Inferior parietal cortex (tissue), 1 donor: ENCODE measurements at regions not wholly inside any gene's neighbourhood (a gene's known extent, or its start where the extent isn't known, plus 50 kb on each side); places are given as distances from the start of the nearest gene placed in this dataset.

ENCODE experiments used
- DNase-seq: peaks from one replicate; pipeline ENCODE4 v3.0.0-alpha.2; 2016; ENCODE audit errors: extremely low spot score

DNA sequence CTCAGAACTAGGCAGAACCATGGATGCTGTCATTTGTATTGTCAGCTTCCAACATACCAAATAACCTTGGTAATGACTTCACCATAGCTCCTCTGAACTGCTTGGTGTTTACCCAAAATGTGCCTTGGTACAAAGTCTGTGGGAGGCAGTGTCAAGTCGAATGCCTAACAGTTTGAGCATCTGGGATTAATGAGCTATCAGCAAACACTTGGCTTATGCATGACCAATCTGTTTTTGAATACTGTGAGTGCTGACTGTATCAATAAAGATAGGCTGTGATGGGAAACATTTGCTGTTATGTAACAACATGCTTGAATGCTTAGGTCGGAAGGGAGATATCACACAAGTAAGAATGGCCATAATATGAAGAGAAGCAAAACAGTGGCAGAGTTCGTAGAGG, 455.4 kb downstream of the CMPK2 start:
- DNase-seq = no peak

DNA sequence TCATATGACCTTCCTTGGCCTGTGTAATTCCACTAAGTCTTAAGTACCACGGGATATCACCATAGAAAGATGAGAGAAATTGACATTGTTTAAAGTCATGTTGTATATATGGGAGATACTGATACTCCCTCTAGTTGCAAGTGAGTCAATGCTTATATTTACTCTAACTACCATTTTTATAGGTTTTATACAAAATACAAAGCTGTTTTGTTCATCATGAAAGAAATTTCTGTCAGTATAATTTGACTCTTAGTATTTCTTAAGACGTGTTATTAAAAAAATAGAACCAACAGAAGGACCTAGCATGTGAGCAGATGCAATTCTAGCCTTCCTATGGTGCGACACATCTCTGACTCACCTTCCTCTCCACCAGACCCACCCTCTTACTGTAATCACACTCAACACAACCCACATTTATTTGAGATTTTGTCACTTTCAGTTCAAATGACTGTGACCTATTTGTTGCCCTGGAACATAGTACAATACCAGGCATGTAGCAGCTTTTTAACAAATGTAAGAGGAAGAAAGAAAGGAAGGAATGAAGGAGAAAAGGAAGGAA, 453.1 kb downstream of the CMPK2 start:
- DNase-seq = no peak

DNA sequence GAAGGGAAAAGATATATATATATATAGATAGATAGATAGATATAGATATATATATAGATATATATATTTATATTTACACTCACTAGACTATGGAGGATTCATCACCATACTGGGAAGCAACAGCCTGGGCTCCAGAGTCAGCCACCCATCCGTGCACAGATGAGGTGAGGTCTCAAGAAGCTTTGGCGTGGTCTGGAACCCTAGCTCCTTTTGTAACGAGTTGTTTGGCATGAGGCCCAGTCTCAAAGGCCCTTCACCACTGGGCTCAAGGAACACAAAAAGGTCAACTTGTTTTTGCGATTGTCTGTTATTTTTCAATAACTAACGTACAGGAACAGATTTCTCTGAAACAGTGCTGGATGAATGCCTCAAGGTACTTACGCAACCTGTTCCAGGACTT, 448.7 kb downstream of the CMPK2 start:
- DNase-seq = no peak

DNA sequence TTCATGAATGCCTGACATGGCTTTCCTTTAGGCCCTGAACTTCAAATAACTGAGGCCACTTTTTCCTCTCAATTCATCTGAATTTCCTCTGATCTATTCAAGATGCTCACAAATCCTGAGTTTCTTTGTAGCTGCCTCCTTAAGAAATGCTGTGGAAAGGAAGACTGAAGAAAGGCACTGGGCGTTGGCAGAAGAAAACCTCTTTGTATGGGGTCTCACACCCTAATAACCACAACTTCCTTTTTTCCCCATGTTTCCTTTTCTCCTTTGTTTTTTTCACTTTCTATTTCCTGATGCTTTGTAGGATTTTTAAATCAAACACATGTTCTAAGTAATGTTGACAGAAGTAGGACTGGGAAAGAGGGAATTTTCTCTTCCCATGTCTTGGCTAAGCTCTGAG, 447.4 kb downstream of the CMPK2 start:
- DNase-seq = no peak

DNA sequence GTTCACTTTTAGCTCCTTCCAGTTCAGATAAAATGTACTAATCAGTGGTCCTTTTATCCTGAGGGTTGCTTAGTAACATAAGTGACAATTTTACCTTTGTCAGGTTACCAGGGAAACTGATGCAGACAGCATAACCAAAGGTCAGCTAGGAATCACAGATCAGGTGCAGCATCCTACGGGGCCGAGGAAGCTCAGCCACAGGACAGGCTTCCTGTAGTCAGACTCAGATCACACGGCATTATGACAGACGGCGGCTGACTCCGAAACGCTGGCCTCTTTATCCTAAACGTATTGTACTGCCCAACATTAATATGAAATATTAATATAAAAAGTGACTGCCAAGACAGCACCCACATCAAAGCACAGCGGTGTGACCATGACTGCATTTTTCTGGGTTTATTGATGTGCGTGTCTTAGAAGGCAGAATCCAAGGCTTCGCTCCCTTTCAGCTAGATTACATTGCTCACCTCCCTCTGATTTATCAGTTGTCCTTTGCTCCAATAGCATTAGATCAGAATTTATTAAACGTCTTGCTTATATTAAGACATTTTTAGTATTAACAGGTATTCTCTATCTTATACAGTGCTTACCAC, 444.5 kb downstream of the CMPK2 start:
- DNase-seq = no peak

DNA sequence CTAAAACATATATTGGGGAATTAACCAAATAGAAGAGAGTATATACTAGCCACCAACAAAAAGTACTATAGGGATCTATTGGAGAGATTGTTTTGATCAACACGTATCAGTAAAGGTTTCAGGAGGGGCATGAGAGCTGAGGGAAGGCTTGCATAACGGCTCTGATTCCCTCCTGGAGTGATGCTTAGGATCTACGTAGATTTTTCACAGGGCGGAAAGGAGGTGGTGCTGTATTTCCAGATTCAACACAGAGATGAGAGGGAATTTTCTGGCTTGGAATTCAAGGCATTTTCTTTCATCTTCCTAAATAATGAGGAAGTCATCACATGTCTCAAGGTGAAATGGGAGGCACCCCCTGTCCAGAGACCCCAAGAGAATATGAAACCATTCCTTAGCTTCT, 443.8 kb downstream of the CMPK2 start:
- DNase-seq = no peak

DNA sequence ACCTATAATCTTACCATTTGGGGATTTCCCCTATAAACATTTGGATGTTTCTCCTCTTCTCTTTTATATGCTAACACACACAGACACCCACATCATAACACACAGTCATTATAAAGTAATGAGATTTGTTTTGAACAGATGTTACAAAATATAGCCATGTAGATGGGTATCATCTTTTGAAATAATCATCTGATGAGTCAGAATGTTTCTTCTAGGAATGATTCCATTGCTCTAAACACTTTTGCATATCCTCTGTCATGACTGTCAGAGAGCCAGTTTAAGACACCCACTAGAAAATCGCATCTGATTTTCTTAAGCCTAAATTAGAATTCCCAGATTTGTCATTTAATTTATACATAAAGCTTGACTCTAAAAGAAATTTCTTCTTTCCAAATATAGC, 442.6 kb downstream of the CMPK2 start:
- DNase-seq = no peak

DNA sequence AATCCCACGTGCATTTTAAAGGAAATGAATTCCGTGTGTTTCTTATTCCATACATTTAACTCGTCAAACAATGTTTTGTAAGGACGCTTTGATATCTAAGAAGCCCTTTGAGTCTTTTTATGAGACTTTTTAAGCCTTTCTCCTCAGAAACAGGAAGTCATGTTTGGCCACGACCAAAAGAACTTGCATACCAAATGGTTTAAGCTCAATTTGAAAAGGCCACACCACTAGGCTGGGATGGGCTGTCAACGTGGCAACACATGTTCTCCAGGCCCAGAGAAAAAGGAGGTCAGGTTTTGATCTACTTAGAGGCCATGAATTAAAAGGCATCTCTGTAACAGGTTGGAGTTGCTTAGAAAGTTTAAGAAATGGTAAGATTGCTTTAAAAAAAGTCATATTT, 441.8 kb downstream of the CMPK2 start:
- DNase-seq = no peak

DNA sequence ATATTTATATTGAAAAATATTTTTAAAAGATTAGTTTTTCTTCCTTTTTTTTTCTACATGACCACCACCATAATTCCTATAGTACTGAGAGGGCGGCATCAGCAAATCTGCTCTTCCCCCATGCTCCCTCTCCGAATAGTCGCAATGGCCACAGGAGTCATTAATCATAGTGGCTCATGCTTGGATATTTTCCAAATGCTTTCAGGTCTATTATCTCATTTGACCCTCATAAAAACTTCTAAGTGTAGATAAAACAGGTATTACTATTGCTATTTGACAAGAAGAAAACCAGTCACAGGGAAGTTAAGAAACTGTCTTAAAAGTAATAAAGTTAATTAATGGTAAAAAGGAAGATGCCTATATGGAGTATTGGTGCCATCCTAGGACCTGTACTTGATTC, 440.7 kb downstream of the CMPK2 start:
- no peak for DNase-seq

DNA sequence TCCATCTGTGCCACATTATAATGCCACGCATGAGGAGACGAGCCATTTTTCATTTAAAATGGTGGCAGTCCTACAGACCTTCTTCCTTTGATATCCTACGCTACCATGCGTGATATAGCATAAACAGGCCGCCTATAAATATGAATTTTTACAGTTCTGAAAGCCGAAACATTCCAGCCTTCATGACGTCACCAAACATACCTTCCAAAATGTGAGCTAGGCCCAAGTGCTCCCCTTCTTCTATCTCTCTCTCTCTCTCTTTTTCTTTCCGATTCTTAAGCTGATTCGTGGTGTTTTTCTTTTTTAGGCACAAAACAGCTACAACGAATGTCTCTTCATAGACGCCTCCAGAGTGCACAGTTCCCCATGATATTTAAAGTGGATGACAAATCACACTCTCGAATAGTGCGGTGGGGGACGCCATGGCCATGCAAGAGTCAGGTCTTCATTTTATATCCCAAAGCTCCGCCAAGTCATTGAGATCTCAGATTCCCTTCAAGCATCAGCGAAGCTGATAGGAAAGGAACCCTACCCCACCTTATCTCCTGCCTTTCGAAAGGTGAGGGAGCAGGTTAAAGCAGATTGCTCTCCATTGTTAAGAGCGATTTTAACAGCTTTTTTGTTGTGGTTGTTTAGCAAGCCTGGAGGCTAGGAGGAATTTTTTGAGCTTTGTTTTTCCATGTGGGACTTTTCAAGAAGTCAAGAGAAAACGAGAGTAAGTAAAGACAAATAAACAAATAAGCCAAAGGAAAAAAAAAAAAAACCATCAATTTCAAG, 436.3 kb downstream of the CMPK2 start:
- DNase-seq = no peak

DNA sequence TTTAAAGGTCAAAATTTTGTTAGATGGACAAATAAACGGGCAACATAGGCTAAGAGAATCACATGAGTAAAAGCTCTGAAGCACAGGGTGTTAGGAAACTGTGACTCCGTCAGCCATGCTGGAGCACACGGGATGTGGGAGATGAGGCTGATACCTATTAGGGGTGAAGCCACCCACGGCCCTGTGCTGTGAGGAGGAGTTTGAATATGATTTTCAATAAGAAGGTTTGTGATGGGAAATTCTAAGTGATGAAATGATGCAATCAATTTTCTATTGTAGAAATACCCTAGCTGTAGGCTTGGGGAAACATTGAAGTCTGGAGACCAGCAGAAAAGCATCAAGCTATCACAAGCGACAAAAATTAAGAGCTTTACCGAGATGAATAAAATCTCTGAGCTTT, 431.3 kb downstream of the CMPK2 start:
- DNase-seq = no peak

DNA sequence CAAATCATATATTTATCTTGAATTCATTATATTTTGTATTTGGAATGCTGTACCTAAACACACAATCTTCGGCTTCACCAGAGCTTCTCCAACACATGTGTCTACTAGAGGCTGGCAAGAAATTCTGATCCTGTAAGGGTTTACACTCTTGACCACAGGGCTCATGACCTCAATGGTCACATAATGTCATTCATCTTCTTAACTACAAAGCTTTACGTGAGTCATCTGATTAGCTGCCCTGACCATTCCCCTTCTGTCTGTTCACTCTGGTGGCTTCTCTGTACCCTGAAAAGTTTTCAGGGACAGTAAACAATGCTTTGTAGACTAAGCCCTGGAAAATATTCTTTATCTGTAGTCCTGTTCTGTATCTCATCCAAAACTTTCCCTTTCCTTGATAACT, 423.9 kb downstream of the CMPK2 start:
- no peak for DNase-seq

DNA sequence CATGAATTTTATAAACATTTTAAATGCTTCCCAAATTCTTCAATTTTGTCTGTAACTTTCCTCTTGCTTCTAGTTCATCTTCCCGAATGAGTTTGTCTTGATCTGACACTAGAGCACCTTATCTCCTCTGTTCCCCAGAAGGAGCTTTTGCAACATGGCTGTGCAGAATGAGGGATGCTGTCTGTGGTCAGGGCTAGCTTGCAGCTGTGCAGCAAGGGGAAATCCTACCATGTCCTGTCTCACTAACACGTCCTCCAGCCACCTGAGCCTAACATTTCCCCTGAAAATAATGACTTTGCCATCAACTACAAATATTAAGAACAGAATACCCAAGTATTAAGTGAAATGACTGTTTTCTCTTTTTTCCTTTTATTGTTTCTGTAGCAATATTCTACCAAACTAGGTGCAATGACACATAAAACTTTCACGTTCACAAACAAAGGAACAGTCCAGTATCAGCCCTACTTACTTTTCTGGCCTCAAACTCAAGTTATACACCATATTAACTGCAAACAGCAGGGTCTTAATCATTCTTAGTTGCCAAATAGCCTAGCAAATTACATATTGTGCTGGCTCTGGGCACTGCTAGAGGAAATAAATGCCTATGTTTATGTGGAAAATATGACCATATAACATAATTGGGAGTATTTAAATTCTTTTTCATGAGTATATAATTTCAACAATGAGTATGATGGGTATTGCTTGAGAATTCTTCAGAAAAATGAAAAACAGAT, 423.3 kb downstream of the CMPK2 start:
- no peak for DNase-seq

DNA sequence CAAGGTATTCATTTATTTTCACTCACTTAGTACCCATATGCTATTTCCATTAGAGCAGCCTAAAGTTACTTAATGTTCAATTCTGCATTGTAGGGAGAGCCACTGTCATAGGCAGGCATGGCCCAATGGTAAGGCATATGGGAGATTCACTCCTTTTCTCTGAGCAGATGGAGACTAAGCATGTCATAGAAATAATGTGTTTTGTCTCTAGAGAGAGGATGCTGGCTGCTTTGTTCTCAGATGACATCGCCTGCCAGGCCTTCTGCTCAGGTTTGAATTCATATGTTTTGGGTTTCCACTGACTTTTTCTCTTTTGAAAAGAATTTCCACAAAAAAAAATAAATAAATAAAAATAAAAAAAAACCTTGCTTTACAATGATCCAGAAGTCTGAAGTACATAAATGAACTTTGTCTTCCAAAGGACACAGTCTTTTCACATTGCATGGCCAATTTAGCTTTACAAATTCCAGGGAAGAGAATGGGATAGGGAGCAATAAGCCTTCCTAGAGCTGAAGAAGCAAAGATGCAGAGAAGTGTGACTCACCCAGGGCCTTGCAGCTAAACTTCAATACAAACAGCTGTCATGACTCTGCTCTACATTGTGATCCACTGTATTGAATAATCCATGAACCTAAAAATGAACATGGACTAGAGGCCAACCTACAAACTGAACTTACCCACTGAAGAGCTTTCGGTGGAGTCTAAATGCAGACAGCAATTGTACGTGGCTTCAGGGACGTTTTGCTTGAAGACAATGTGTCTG, 422.5 kb downstream of the CMPK2 start:
- DNase-seq = no peak

DNA sequence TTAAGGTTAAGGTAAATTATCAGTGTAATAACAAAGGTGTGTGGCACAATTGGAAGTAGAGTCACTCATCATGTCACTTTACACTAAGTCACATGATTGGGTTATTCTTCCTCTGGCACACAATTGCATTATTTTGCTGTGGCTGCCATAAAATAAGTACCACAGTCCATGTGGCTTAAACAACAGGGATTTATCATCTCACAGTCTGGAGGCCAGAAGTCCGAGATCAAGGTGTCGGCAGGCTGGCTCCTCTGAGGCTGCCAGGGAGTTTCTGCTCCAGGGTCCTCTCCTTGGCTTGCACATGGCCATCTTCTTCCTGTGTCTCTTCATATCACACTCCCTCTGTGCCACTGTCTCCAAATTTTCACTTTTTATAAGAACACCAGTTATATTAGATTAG, 421.2 kb downstream of the CMPK2 start:
- no peak for DNase-seq

DNA sequence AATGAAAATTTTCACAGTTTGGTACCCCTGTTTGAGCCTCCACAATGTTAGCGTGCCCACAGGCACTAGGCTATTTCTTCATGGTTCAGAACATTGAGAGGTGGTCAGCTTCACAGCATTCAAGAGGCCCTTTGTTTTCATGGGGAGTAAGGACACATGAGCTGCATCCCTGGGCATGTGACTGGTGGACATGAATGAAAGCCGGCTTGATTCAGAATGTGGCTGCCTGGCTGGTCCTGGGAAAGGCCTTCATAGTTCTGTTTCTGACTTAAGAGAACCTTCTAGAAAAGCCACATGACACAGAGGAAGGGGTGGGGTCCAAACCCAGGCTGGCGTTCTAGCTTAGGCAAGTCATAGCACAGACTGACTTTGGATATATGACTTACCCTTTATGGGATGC, 420.6 kb downstream of the CMPK2 start:
- no peak for DNase-seq

DNA sequence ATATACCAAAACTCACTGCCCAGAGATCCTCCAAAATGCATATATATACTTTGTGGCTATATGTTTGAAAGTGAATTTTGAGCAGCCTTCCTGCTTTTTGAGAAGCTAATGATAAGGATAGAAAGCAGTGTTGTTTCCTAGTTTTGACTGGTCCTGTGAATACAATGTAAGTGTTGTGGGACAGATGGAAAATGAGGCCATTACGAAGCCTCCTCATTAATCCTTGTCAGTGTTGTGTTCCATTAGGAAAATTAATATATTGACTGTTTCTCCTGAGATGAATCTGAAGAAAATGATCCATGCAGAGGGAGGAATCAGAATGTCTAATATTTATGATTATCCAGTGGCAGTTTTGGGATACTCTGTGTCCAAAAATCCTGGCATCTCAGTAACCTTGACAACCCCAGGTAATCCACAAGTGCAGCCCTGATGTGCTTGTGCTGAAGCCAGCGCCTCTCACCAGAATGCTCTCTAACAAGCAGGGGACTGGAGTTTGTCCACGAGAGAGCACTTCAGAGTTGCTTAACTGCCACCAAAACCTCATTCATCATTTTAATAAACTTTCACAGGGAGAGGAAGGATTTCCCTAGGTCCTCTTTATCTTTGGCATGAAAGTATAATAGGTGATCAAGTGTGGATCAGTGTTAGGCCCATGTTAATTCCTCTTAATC, 418.6 kb downstream of the CMPK2 start:
- DNase-seq = no peak

DNA sequence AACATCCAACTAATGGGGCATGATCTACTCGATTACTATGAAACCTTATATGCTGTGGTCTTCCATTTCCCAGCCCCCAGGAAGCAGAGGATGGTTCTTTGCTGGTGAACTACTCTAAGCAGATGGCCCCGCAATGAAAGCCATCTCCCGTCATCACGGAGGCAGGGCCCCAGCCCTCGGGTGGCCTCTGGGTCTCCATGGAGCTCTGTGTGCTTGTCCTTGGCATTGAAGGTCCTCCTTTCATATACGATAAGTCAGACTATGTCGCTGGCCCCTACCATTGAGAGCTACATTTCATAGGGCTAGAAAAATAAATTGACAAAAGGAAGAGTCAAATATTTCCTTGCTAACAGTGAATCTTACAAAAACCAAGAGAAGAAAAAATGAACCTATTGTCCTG, 416.8 kb downstream of the CMPK2 start:
- no peak for DNase-seq

DNA sequence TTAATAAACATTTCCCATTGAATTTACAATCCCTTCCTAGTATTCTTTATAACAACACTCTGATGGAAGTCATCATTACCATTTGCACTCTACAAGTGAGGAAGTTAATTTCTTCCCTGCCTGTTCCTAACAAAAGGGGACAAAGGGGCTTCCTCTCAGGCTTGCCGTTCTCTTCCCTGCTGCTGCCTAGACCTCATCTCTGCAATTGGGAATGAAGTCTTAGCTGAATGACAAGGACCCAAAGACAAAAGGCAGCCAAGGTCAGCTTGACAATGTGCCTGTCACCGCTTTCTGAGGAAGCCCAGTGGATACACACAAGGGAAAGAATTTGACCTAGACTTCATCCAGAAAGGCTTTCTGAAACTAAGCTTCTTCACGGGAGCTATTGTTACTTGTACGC, 416.4 kb downstream of the CMPK2 start:
- DNase-seq = no peak

DNA sequence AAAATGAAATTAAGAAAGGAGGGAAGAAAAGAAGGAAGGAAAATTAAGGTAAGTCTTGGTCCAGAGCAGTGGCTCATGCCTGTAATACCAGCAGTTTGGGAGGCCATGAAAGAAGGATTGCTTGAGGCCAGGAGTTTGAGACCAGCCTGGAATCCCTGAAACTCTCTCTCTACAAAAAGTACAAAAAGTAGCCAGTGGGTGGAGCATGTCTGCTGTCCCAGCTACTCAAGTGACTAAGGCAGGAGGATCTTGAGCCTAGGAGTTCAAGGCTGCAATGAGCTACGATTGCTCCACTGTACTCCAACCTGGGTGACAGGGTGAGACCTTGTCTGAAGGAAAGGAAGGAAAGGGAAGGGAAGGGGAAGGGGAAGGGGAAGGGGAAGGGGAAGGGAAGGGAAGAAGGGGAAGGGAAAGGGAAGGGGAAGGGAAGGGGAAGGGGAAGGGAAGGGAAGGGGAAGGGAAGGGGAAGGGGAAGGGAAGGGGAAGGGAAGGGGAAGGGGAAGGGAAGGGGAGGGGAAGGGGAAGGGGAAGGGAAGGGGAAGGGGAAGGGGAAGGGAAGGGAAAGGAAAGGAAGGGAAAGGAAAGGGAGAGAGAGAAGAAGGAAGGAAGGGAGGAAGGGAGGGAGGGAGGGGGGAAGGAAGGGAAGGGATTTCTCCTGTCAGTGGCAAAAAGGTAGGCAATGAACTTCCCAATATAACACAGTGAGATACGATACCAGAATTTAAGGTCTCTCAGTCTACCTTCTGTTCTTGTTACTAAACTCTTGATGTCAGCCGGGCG, 412.8 kb downstream of the CMPK2 start:
- DNase-seq = no peak
